Retinal pigment epithelial cell (primary cell): ENCODE measurements at regions not wholly inside any gene's neighbourhood (a gene's known extent, or its start where the extent isn't known, plus 50 kb on each side); places are given as distances from the start of the nearest gene placed in this dataset.

Source experiments
- DNase-seq: peaks from one replicate; pipeline ENCODE4 v3.0.0-alpha.2; 2010; ENCODE audit warnings: low read depth
- H3K4me3 ChIP-seq: 2 replicates; pipeline ENCODE4 v1.5.1; 2011; ENCODE audit warnings: mild to moderate bottlenecking, low read length, control low read depth, moderate library complexity
- TF ChIP-seq, protein P1 (sequence below): conservative IDR thresholded peaks from 2 replicates; pipeline ENCODE4 v1.5.1; 2011; ENCODE audit warnings: low read depth, low read length, control low read depth, inconsistent platforms

GRCh38 chr7:132687981-132688383, 111.7 kb upstream of the PLXNA4 start:
- TF ChIP-seq, protein P1, sequence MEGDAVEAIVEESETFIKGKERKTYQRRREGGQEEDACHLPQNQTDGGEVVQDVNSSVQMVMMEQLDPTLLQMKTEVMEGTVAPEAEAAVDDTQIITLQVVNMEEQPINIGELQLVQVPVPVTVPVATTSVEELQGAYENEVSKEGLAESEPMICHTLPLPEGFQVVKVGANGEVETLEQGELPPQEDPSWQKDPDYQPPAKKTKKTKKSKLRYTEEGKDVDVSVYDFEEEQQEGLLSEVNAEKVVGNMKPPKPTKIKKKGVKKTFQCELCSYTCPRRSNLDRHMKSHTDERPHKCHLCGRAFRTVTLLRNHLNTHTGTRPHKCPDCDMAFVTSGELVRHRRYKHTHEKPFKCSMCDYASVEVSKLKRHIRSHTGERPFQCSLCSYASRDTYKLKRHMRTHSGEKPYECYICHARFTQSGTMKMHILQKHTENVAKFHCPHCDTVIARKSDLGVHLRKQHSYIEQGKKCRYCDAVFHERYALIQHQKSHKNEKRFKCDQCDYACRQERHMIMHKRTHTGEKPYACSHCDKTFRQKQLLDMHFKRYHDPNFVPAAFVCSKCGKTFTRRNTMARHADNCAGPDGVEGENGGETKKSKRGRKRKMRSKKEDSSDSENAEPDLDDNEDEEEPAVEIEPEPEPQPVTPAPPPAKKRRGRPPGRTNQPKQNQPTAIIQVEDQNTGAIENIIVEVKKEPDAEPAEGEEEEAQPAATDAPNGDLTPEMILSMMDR = no peak
- no peak for DNase-seq
- H3K4me3 ChIP-seq = no peak overlapping the region

GRCh38 chr7:132687016-132687415, 110.7 kb upstream of the PLXNA4 start:
- TF ChIP-seq, protein P1 = no peak
- H3K4me3 ChIP-seq = no peak overlapping the region
- no peak for DNase-seq

DNA sequence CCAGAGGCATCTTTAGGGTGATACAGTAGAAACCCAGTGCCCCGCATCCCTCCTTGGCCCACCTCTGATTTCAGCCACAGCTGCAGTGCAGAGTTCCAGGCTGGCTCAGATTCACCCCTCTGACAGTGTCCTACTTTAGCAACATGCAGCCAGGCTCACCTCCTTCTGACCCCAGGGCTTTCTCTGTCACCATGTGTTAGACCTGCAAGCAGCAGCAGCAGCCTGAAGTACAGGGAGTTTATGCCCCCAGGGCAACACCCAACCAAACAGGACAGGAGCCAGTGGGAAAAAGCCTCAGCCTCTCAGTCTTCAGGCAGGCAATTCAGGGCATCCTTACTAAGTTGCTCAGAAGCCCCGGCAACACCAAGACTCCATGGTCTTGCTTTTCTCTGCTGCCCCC, 109.0 kb upstream of the PLXNA4 start:
- no peak for DNase-seq
- no peak overlapping the region for H3K4me3 ChIP-seq
- TF ChIP-seq, protein P1 = no peak

DNA sequence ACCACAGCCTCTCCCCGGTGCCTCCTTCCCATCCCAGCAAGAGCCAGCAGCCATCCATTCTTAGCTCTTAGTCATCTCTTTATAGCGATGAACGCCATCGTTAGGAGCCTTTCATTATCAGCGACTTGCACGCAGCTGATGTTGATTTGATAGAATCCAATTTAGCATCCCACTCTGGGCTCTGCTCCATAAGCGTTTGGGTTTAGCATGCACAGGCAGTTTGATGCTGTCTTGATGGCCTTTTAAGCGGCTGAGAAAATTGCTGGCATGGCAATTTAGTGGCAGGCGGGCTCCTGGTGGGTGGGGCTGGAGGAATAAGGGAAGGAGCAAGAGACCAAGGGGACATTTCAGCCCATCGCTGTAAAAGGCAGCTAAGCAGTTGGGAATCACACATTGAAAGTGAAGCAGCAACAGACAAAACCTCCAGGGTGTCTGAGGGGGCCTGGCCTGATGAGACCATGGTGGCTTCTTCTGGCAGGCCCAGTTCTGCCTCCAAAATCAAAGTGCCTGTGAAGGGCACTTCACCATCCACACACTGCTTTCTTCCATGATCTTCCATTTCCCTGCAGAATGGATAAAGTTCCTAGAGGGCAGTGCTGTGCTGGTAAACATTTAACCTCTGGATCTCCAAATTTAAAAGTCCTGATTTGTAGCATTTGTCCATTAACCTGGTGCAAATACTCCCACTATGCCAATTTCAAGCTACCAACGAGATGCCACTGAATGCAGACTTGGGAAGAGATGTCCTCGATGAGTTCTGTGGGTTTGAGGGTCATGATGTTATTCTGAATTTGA, 107.8 kb upstream of the PLXNA4 start:
- DNase-seq = no peak
- TF ChIP-seq, protein P1 = no peak
- H3K4me3 ChIP-seq = no peak overlapping the region

- no peak overlapping the region for H3K4me3 ChIP-seq
- no peak for DNase-seq
- TF ChIP-seq, protein P1 = no peak
These were observed 105.7 kb upstream of the PLXNA4 start for GRCh38 chr7:132681951-132682350.

DNA sequence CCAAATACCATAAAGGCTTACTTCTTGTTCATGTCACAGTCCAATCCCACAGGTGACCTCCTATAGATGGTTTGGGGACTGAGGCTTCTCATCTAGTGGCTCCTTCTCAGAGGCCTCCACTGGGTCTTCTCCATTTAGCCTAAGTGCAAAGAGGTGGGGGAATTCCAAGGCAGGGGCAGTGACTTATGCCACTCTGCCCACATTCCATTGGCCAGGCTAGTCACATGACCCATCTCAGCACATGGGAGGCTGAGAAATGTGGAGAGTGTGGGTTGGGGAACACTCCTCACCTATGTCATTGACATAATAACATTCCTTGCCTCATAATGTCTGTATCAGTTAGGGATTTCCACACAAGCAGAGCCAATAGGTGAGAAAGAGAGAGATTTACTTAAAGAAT, 104.3 kb upstream of the PLXNA4 start:
- TF ChIP-seq, protein P1 = no peak
- no peak for DNase-seq
- no peak overlapping the region for H3K4me3 ChIP-seq

DNA sequence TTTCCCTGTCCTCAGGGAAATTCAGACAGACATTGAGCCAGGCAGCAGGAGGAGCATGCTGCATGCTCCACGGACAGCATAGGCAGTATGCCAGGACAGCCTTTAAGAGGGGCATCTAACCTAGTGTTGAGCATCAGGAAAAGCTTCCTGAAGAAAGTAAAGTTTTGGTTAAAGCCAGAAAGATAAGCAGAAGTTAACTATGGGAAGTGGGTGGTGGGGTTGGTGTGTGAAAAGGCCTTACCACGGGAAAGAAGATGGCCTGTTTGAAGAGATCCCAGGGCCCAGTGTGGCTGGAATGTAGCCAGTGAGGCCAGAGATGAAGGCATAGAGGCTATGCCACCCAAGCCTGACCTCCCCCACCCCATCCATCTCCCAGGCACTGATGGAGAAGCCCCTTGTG, 102.4 kb upstream of the PLXNA4 start:
- no peak overlapping the region for H3K4me3 ChIP-seq
- no peak for DNase-seq
- TF ChIP-seq, protein P1 = no peak
